Suprapubic skin (tissue), 4 donors: ENCODE measurements at regions not wholly inside any gene's neighbourhood (a gene's known extent, or its start where the extent isn't known, plus 50 kb on each side); places are given as distances from the start of the nearest gene placed in this dataset.

Experiments
- DNase-seq, 2 donors: peaks; one replicate each; pipeline ENCODE4 v3.0.0-alpha.2; 2019; ENCODE audit warnings: low spot score in 2 of 2
- H3K27ac ChIP-seq: fragments of 200-600 bp; sonication (generic); one replicate; pipeline ENCODE4 v1.5.1; 2019
- H3K27me3 ChIP-seq: fragments of 200-600 bp; sonication (generic); one replicate; pipeline ENCODE4 v1.5.1; 2019
- H3K36me3 ChIP-seq: fragments of 200-600 bp; sonication (generic); one replicate; pipeline ENCODE4 v1.5.1; 2019
- H3K4me1 ChIP-seq: fragments of 200-600 bp; sonication (generic); one replicate; pipeline ENCODE4 v1.5.1; 2019
- H3K4me3 ChIP-seq: fragments of 200-600 bp; sonication (generic); one replicate; pipeline ENCODE4 v1.5.1; 2019; ENCODE audit warnings: mild to moderate bottlenecking
- H3K9me3 ChIP-seq: fragments of 200-600 bp; sonication (generic); one replicate; pipeline ENCODE4 v1.5.1; 2019
- CTCF ChIP-seq, 2 donors: fragments of 200-600 bp in 1 of 2; fragments of 450-650 bp in 1 of 2; sonication (generic) in 1 of 2; IDR thresholded peaks; one replicate each; pipeline ENCODE4 v1.5.1; 2016 to 2019; ENCODE audit warnings: antibody characterized with exemption in 2 of 2, mild to moderate bottlenecking in 1 of 2, moderate library complexity in 1 of 2
- EP300 ChIP-seq: sonication (generic); formaldehyde crosslinking; IDR thresholded peaks from one replicate; pipeline ENCODE4 v1.6.1; 2017; ENCODE audit warnings: antibody characterized with exemption
- POLR2A ChIP-seq, 2 donors: fragments of 450-650 bp; IDR thresholded peaks; one replicate each; pipeline ENCODE4 v1.6.1; 2017; ENCODE audit warnings: antibody characterized with exemption in 2 of 2, mild to moderate bottlenecking in 2 of 2, moderate library complexity in 2 of 2
- POLR2AphosphoS5 ChIP-seq, 3 donors: sonication (generic); formaldehyde crosslinking; IDR thresholded peaks; one replicate each; pipeline ENCODE4 v1.6.1; 2017; ENCODE audit warnings: antibody characterized with exemption in 3 of 3
- WGBS: methylation state at CpG from one replicate; pipeline ENCODE4 v1.1.5; 2018; 5-methylcytosine and 5-hydroxymethylcytosine counted together

- no peak for DNase-seq
- H3K9me3 ChIP-seq, result no peaks in the 10 kb centered on the region
- TF ChIP-seq EP300, result no peak
- TF ChIP-seq POLR2A (IDR thresholded peaks at IDR 0.05), result no peak
- no peak for TF ChIP-seq CTCF (IDR thresholded peaks at IDR 0.05)
- no peak for TF ChIP-seq POLR2AphosphoS5 (IDR thresholded peaks at IDR 0.05)
- no peak overlapping the region for H3K27ac ChIP-seq
- no peak overlapping the region for H3K4me3 ChIP-seq
- WGBS, result 54% methylated on average over 1 of the region's 1 CpG
- H3K4me1 ChIP-seq, result no peaks in the 10 kb centered on the region
- no peaks in the 10 kb centered on the region for H3K36me3 ChIP-seq
- H3K27me3 ChIP-seq, result no peaks in the 10 kb centered on the region
Observed at GRCh38 chr18:67139899-67140298, 376.6 kb downstream of the DSEL start.

GRCh38 chr18:67135981-67136380 lies 380.5 kb downstream of the DSEL start:
- TF ChIP-seq POLR2AphosphoS5 (IDR thresholded peaks at IDR 0.05) (no peak), CTCF (IDR thresholded peaks at IDR 0.05) (no peak), POLR2A (IDR thresholded peaks at IDR 0.05) (no peak), EP300 (no peak)

GRCh38 chr18:67134911-67135310 lies 381.6 kb downstream of the DSEL start:
- no peak for DNase-seq
- TF ChIP-seq CTCF (IDR thresholded peaks at IDR 0.05), result no peak
- TF ChIP-seq POLR2AphosphoS5 (IDR thresholded peaks at IDR 0.05), result no peak
- TF ChIP-seq POLR2A (IDR thresholded peaks at IDR 0.05), result no peak
- TF ChIP-seq EP300, result no peak
- 61% methylated on average over 4 of the region's 4 CpGs for WGBS
- Histone ChIP-seq H3K4me1 (no peaks in the 10 kb centered on the region), H3K27ac (no peak overlapping the region), H3K4me3 (no peak overlapping the region), H3K27me3 (no peaks in the 10 kb centered on the region), H3K9me3 (no peaks in the 10 kb centered on the region), H3K36me3 (no peaks in the 10 kb centered on the region)

More at GRCh38 chr18:67135981-67136380, 380.5 kb downstream of the DSEL start:
- no peaks in the 10 kb centered on the region for H3K9me3 ChIP-seq
- DNase-seq, result no peak
- H3K36me3 ChIP-seq, result no peaks in the 10 kb centered on the region
- H3K4me1 ChIP-seq, result no peaks in the 10 kb centered on the region
- H3K4me3 ChIP-seq, result no peak overlapping the region
- WGBS, result 48% methylated on average over 4 of the region's 4 CpGs
- no peak overlapping the region for H3K27ac ChIP-seq
- no peaks in the 10 kb centered on the region for H3K27me3 ChIP-seq

GRCh38 chr18:67133669-67134068 lies 382.9 kb downstream of the DSEL start:
- DNase-seq, result no peak
- 63% methylated on average over 3 of the region's 3 CpGs for WGBS
- no peaks in the 10 kb centered on the region for H3K4me1 ChIP-seq

GRCh38 chr18:67132919-67133318 lies 383.6 kb downstream of the DSEL start:
- Histone ChIP-seq H3K36me3 (no peaks in the 10 kb centered on the region), H3K9me3 (no peaks in the 10 kb centered on the region), H3K4me3 (no peak overlapping the region), H3K4me1 (no peaks in the 10 kb centered on the region), H3K27ac (no peak overlapping the region), H3K27me3 (no peaks in the 10 kb centered on the region)
- DNase-seq, result no peak
- WGBS, result 16% methylated on average over 2 of the region's 2 CpGs
- no peak for TF ChIP-seq EP300
- TF ChIP-seq CTCF (IDR thresholded peaks at IDR 0.05), result no peak
- no peak for TF ChIP-seq POLR2AphosphoS5 (IDR thresholded peaks at IDR 0.05)
- TF ChIP-seq POLR2A (IDR thresholded peaks at IDR 0.05), result no peak

More at GRCh38 chr18:67133669-67134068, 382.9 kb downstream of the DSEL start:
- Histone ChIP-seq H3K27ac (no peak overlapping the region), H3K4me3 (no peak overlapping the region), H3K9me3 (no peaks in the 10 kb centered on the region), H3K36me3 (no peaks in the 10 kb centered on the region), H3K27me3 (no peaks in the 10 kb centered on the region)
- no peak for TF ChIP-seq POLR2AphosphoS5 (IDR thresholded peaks at IDR 0.05)
- no peak for TF ChIP-seq POLR2A (IDR thresholded peaks at IDR 0.05)
- TF ChIP-seq EP300, result no peak
- TF ChIP-seq CTCF (IDR thresholded peaks at IDR 0.05), result no peak
